ENCODE measurements at regions not wholly inside any gene's neighbourhood (a gene's known extent, or its start where the extent isn't known, plus 50 kb on each side); places are given as distances from the start of the nearest gene placed in this dataset.
"Not testable (repeated sequence)": the region's sequence is repeated elsewhere in the genome, so short reads cannot be mapped to it uniquely, and the experiment has no call there.

DNA sequence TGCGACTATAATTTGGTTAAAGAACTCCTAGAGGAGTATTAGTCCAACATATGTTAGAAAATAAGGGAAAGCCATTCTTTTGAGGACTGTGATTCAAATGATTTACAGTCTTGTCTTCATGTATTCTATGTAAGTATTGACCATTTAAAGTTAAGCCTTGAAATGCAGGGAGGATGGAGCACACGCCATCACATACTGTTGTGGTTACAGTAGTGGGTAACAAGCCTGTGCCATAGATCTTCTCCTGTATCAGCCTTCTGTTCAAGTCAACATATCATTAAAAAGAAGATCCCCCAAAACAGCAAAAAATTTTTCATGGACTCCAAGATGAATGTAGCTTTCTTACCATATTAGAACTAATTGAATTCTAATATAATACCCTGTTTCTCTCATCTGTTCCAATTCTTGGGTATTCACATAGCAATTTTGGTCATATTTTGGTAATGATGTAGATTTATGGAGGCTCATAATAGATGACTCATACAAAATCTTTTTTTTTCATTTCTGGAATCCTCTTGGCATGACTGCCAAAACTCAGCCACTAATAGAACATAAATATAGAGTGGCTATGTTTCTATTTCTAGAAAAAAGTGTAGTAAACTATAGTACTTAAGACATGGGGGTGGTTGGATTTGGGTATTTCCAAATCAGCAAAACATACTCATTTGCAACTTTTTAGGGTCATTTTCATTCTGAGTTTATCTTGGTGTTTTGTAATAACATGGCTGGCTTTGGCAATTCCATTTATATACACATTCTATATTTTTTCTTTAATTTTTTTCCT is 413.5 kb downstream of the BCKDHB start:
- H3K4me3 ChIP-seq (ENCODE audit: low read depth, low read length) = no peak overlapping the region
- TF ChIP-seq, protein P1, sequence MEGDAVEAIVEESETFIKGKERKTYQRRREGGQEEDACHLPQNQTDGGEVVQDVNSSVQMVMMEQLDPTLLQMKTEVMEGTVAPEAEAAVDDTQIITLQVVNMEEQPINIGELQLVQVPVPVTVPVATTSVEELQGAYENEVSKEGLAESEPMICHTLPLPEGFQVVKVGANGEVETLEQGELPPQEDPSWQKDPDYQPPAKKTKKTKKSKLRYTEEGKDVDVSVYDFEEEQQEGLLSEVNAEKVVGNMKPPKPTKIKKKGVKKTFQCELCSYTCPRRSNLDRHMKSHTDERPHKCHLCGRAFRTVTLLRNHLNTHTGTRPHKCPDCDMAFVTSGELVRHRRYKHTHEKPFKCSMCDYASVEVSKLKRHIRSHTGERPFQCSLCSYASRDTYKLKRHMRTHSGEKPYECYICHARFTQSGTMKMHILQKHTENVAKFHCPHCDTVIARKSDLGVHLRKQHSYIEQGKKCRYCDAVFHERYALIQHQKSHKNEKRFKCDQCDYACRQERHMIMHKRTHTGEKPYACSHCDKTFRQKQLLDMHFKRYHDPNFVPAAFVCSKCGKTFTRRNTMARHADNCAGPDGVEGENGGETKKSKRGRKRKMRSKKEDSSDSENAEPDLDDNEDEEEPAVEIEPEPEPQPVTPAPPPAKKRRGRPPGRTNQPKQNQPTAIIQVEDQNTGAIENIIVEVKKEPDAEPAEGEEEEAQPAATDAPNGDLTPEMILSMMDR (IDR thresholded peaks at IDR 0.05; ENCODE audit: insufficient read depth, low read depth, low read length, missing control alignments) = no peak
- DNase-seq (ENCODE audit: low read depth) = no peak

DNA sequence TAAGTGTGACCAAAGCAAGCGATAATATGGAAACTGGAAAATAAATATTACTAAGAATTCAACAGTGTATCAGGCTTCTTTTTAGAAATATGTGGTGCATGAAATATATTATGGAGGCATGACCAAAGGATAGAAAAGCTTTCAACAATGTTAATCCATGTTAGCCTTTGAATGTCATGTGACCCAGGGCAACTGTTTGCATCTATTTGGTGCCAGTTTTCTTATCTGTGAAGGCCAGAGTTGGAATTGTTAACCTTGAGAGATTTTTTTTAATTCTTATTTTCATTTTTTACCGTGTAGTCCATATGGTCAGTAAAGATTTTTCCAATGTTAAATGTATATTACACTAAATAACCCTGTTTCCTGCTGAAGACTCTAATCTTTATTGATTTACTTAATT is 411.1 kb downstream of the BCKDHB start:
- DNase-seq (ENCODE audit: low read depth) = no peak
- TF ChIP-seq, protein P1 (IDR thresholded peaks at IDR 0.05; ENCODE audit: insufficient read depth, low read depth, low read length, missing control alignments) = no peak
- H3K4me3 ChIP-seq (ENCODE audit: low read depth, low read length) = no peak overlapping the region

DNA sequence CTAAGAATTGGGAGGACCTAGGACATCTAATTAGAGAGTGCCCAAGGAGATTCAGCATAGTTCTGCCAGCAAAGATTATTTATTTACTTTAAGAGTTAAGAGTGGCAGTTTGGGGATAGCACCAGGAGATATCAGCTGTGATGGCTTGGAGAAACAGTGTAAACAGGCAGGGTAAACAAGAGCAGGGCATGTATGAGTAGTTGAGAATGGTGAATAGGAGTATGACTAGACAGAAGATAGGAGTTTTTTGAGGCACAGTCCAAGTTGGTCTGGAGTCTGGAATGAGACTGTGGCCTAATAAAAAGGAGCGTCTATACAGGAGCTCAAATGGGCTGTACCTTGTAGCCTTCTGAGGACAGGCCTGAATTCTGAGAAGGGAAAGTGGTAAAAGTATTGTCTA is 404.1 kb downstream of the BCKDHB start:
- DNase-seq (ENCODE audit: low read depth); H3K4me3 ChIP-seq (ENCODE audit: low read depth, low read length): not testable (repeated sequence)

DNA sequence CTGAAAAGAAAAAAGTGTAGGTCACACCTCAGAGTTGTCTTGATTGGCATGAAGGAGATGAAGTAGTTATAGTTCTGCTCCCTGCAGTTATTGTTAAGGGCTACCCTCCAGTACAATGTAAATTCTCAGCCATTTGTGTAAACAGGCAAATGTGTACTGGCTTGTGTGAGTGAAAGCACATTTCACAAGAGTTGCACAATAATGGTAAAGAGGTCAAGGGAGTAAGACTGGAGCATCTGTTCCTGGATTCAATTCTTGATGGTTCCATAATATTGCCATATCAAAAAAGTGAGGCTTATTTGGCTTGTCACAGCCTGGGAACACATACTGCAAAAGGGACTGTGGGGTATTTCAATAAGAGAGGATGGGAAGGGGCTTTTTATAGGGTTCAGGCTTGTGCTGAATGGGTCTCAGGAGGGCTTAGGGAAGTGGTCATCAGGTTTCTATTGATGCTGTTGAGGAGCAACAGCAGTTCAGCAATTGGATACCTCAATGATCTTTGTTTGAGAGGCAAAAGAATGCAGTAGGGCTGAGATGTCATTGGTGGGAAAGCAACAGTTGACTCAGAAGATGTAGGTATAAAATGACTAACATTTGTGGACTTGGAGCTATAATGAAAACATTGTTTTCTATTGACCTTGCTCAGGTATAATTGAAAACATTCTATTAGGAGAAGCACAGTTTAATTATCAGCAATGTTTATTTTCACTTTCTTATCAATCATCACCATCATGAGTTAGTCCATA is 402.6 kb downstream of the BCKDHB start:
- TF ChIP-seq, protein P1 (IDR thresholded peaks at IDR 0.05; ENCODE audit: insufficient read depth, low read depth, low read length, missing control alignments) = no peak
- no peak for DNase-seq (ENCODE audit: low read depth)
- H3K4me3 ChIP-seq (ENCODE audit: low read depth, low read length) = no peak overlapping the region

DNA sequence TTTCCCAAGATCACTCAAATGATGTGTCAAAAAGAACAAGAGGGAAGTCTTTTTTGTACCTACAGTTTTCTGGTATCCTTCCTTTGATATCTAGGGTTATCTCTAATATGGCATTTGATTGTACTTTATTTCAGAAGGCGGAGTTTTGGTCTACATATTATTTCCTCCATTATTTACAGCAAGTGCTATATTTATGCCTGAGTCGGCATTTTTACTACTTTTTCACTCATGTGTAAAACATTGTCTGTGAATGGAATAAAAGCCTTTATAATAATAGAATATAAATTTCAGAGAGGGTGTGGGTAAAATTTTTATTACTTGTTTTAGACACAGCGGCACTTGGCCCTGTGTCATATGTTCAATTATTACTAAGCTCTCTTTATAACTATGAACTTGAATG is 398.4 kb downstream of the BCKDHB start:
- H3K4me3 ChIP-seq (ENCODE audit: low read depth, low read length) = no peak overlapping the region
- no peak for DNase-seq (ENCODE audit: low read depth)
- TF ChIP-seq, protein P1 (IDR thresholded peaks at IDR 0.05; ENCODE audit: insufficient read depth, low read depth, low read length, missing control alignments) = no peak

DNA sequence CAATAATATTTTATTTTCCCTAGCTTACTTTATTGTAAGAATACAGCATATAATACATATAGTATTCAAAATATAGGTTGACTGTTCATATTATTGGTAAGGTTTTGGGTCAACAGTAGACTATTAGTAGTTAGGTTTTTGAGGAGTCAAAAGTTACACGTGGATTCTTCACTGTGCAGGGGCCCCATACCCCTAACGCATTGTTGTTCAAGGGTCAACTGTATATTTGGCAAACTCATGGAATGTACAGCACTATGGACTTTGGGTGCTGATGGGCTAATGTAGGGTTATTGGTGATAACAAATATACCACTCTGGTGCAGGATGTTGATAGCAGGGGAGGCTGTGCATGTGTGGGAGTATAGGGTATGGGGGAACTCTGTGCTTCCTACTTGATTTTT is 397.2 kb downstream of the BCKDHB start:
- TF ChIP-seq, protein P1 (IDR thresholded peaks at IDR 0.05; ENCODE audit: insufficient read depth, low read depth, low read length, missing control alignments) = no peak
- DNase-seq (ENCODE audit: low read depth) = no peak
- no peak overlapping the region for H3K4me3 ChIP-seq (ENCODE audit: low read depth, low read length)

DNA sequence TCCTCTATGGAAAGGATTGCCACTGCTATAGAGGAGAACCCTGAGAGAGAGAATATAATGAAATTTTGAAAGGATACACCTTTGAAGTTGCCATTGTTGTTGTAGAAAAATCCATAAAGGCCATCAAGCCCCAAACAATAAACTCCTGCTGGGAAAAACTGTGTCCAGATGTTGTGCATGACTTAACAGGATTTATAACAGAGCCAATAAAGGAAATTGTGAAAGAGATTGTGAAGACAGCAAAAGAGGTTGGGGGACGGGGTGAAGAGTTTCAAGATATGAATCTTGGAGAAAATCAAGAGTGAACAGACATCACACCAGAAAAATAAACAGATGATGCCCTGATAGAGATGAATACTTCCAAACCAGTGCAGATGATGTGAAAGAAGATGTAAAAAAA is 396.4 kb downstream of the BCKDHB start:
- no peak for DNase-seq (ENCODE audit: low read depth)
- TF ChIP-seq, protein P1 (IDR thresholded peaks at IDR 0.05; ENCODE audit: insufficient read depth, low read depth, low read length, missing control alignments) = no peak
- H3K4me3 ChIP-seq (ENCODE audit: low read depth, low read length) = no peak overlapping the region
